IMR-90 (cell line): ENCODE measurements at regions not wholly inside any gene's neighbourhood (a gene's known extent, or its start where the extent isn't known, plus 50 kb on each side); places are given as distances from the start of the nearest gene placed in this dataset.

ENCODE experiments used
- ATAC-seq: fragments of 200-7000 bp; cut with Tn5 transposase; 2 replicates; pipeline ENCODE4 v1.9.1; 2020; ENCODE audit warnings: low read depth, mild to moderate bottlenecking, moderate library complexity
- BruUV-seq: library from RNA; stranded (reverse); fragments of 400-500 nt; replicated peaks from 2 replicates; lab custom pipeline; 2021; lab: Mats Ljungman, UMichigan
- CTCF ChIA-PET: fragments of 300-600 bp; formaldehyde crosslinking; extraction: SDS; loops from one replicate; lab custom pipeline; 2021; ENCODE audit warnings: antibody characterized with exemption; lab: Yijun Ruan, JAX
- POLR2A ChIA-PET: fragments of 300-600 bp; sonication (Branson Sonifier 250); formaldehyde crosslinking; loops from one replicate; lab custom pipeline; 2022; ENCODE audit warnings: antibody characterized with exemption; ENCODE audit not compliant: unreplicated experiment; lab: Charles Lee
- DNase-seq: peaks from one replicate; pipeline ENCODE4 v3.0.0; 2013
- H2AFZ ChIP-seq: replicated peaks from 2 replicates; pipeline ENCODE3; 2013; ENCODE audit warnings: low read length, mild to moderate bottlenecking; ENCODE audit not compliant: poor library complexity
- H2AK5ac ChIP-seq: 2 replicates; pipeline ENCODE4 v1.6.1; 2013; ENCODE audit warnings: low read depth, low read length, inconsistent platforms
- H2AK9ac ChIP-seq: replicated peaks from 2 replicates; pipeline ENCODE3; 2013; ENCODE audit warnings: mild to moderate bottlenecking, low read depth, low read length, moderate library complexity; ENCODE audit not compliant: poor library complexity
- H2BK120ac ChIP-seq: 2 replicates; pipeline ENCODE4 v1.6.1; 2013; ENCODE audit warnings: low read depth, low read length, inconsistent platforms
- H2BK15ac ChIP-seq: 3 replicates; pipeline ENCODE4 v1.6.1; 2013; ENCODE audit warnings: low read depth, low read length, inconsistent platforms
- H2BK20ac ChIP-seq: 2 replicates; pipeline ENCODE4 v1.6.1; 2013; ENCODE audit warnings: low read depth, mild to moderate bottlenecking, inconsistent platforms, low read length, moderate library complexity
- H2BK5ac ChIP-seq: 2 replicates; pipeline ENCODE4 v1.6.1; 2013; ENCODE audit warnings: mild to moderate bottlenecking, low read depth, low read length, inconsistent platforms; ENCODE audit not compliant: poor library complexity, severe bottlenecking
- H3K14ac ChIP-seq: replicated peaks from 2 replicates; pipeline ENCODE4 v1.6.1; 2013; ENCODE audit warnings: low read depth, low read length, inconsistent platforms
- H3K18ac ChIP-seq: 2 replicates; pipeline ENCODE4 v1.6.1; 2013; ENCODE audit warnings: low read depth, low read length, control low read depth
- H3K23ac ChIP-seq: 2 replicates; pipeline ENCODE4 v1.6.1; 2013; ENCODE audit warnings: low read depth, low read length, inconsistent platforms
- H3K27ac ChIP-seq: 2 replicates; pipeline ENCODE4 v1.5.1; 2013; ENCODE audit warnings: mild to moderate bottlenecking, control low read depth, low read length; ENCODE audit not compliant: insufficient read depth
- H3K27me3 ChIP-seq: 2 replicates; pipeline ENCODE4 v1.6.1; 2013; ENCODE audit warnings: low read length; ENCODE audit not compliant: control insufficient read depth, insufficient read depth
- H3K36me3 ChIP-seq: 2 replicates; pipeline ENCODE4 v1.6.1; 2013; ENCODE audit warnings: low read length, mixed read lengths; ENCODE audit not compliant: control insufficient read depth, insufficient read depth
- H3K4ac ChIP-seq: 2 replicates; pipeline ENCODE4 v1.6.1; 2013; ENCODE audit warnings: low read depth, low read length, inconsistent platforms
- H3K4me1 ChIP-seq: 2 replicates; pipeline ENCODE4 v1.6.1; 2013; ENCODE audit warnings: low read length, mixed read lengths; ENCODE audit not compliant: control insufficient read depth, insufficient read depth
- H3K4me2 ChIP-seq: 2 replicates; pipeline ENCODE4 v1.6.1; 2013; ENCODE audit warnings: low read depth, mild to moderate bottlenecking, control low read depth, low read length, moderate library complexity
- H3K4me3 ChIP-seq: 2 replicates; pipeline ENCODE4 v1.5.1; 2013; ENCODE audit warnings: low read depth, mild to moderate bottlenecking, control low read depth, low read length, moderate library complexity; ENCODE audit not compliant: insufficient read depth
- H3K56ac ChIP-seq: 2 replicates; pipeline ENCODE4 v1.6.1; 2013; ENCODE audit warnings: low read length, inconsistent platforms; ENCODE audit not compliant: insufficient read depth; ENCODE audit errors: extremely low read depth
- H3K79me1 ChIP-seq, 2 experiments: 2 replicates each; pipeline ENCODE4 v1.6.1; 2013; ENCODE audit warnings: low read length in 2 of 2, inconsistent platforms in 1 of 2, low read depth in 1 of 2
- H3K9ac ChIP-seq: 2 replicates; pipeline ENCODE4 v1.6.1; 2013; ENCODE audit warnings: low read depth, low read length, control low read depth
- H3K9me1 ChIP-seq: 2 replicates; pipeline ENCODE4 v1.6.1; 2013; ENCODE audit warnings: low read length, inconsistent platforms; ENCODE audit not compliant: insufficient read depth
- H3K9me3 ChIP-seq: 2 replicates; pipeline ENCODE4 v1.6.1; 2013; ENCODE audit warnings: low read length; ENCODE audit not compliant: control insufficient read depth, insufficient read depth
- H4K20me1 ChIP-seq: 2 replicates; pipeline ENCODE4 v1.6.1; 2013; ENCODE audit warnings: low read length, inconsistent platforms; ENCODE audit not compliant: insufficient read depth
- H4K5ac ChIP-seq: 2 replicates; pipeline ENCODE4 v1.6.1; 2013; ENCODE audit warnings: mild to moderate bottlenecking, low read depth, low read length, control low read depth
- H4K8ac ChIP-seq, 2 experiments: 2 replicates each; pipeline ENCODE4 v1.6.1; 2013; ENCODE audit warnings: low read depth in 2 of 2, low read length in 2 of 2, control low read depth in 1 of 2, inconsistent platforms in 1 of 2
- H4K91ac ChIP-seq: 2 replicates; pipeline ENCODE4 v1.6.1; 2013; ENCODE audit warnings: low read depth, low read length, inconsistent platforms; ENCODE audit not compliant: insufficient read depth
- POLR2A ChIP-seq: IDR thresholded peaks from 2 replicates; pipeline ENCODE4 v1.6.1; 2012; ENCODE audit warnings: mild to moderate bottlenecking, low read depth, low read length
- SMC3 ChIP-seq: fragments of 150-350 bp; IDR thresholded peaks from 2 replicates; pipeline ENCODE4 v1.6.1; 2016; ENCODE audit warnings: low read depth, mild to moderate bottlenecking, antibody characterized with exemption, low read length, moderate library complexity
- WGBS, 2 experiments: methylation state at CpG; one replicate each; pipeline versions ENCODE4 v1.1.5 to v1.1.7; 2013; ENCODE audit warnings: missing lambda C conversion rate in 2 of 2; ENCODE audit not compliant: insufficient read length in 1 of 2; ENCODE audit errors: extremely low coverage in 2 of 2; 5-methylcytosine and 5-hydroxymethylcytosine counted together
- dilution Hi-C: fragments of 300-500 bp; cut with HindIII; formaldehyde crosslinking; loops from one replicate; pipeline ENCODE4 v1.14.3; 2018; ENCODE audit warnings: low sequenced_read_pairs; ENCODE audit not compliant: unreplicated experiment
- in situ Hi-C: fragments of 300-500 bp; cut with MboI; formaldehyde crosslinking; loops from 3 replicates; pipeline ENCODE4 v1.14.3; 2019; ENCODE audit warnings: low sequenced_read_pairs, inconsistent platforms, mixed read lengths
- intact Hi-C: fragments of 100-400 bp; cut with micrococcal nuclease; formaldehyde crosslinking; loops from 2 replicates; pipeline ENCODE4 v1.10.0; 2022

DNA sequence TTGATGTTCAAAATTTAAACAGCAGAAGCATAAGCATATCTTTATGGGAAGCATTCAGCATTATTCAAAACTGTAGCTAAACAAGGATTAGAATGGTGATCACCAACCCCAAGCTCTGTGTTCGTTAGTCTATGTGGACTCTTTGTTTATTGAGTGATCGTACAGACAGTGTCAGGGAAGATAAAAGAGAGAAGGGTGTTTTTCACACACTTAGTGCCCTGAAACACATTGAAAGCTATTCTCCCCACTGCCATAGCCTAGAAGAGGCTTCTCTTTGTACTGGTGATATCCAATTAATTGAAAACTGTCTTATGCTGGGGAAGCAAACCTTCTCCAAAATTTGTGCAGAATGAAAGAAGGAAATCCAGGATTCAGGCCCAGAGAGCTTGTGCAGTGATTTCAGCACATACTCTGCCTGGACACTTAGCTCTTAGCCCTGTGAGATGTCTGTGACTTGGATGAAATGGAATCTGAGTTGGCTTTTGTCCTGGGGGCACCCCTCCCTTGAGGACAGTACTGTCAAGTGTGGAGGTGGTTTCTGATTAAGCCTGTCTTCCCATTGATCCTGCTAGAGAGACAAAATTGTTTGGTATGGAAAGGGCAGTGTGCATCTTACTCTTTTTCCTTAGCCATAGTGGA is 125.7 kb upstream of the MTHFD1L start:
- Histone ChIP-seq H3K4me1 (no peaks in the 10 kb centered on the region), H2BK120ac (no peak overlapping the region), H3K4ac (no peak overlapping the region), H4K8ac (no peak overlapping the region), H2BK20ac (no peak overlapping the region), H3K36me3 (no peaks in the 10 kb centered on the region), H3K4me3 (no peak overlapping the region), H2AK9ac (no peak overlapping the region), H2AK5ac (no peak overlapping the region), H3K9ac (no peak overlapping the region), H4K91ac (no peak overlapping the region), H3K56ac (no peak overlapping the region), H4K5ac (no peak overlapping the region), H3K27me3 (no peaks in the 10 kb centered on the region), H3K23ac (no peak overlapping the region), H3K79me1 (no peaks in the 10 kb centered on the region), H3K9me3 (no peaks in the 10 kb centered on the region), H2BK5ac (no peak overlapping the region), H3K4me2 (no peak overlapping the region), H3K27ac (no peak overlapping the region), H4K20me1 (no peaks in the 10 kb centered on the region), H2AFZ (no peak overlapping the region), H3K9me1 (no peaks in the 10 kb centered on the region), H2BK15ac (no peak overlapping the region), H3K18ac (no peak overlapping the region), H3K14ac (no peak overlapping the region)
- intact Hi-C loops: no loop called here
- ATAC-seq (no peak; the same call in 1 of the 2 replicates), DNase-seq (no peak)
- ChIA-PET CTCF (interaction anchor here (1.2 kb wide), 1 partner anchor 11 kb away, joined by 3 read pairs; no protein-coding TSS in a partner anchor), POLR2A (no interaction called here)
- no peak for TF ChIP-seq POLR2A
- no peak for TF ChIP-seq SMC3
- no CpG with 5 or more reads among the region's 2 CpGs for WGBS, 2 experiments
- in situ Hi-C loops: no loop called here
- dilution Hi-C loops: no loop called here
- no TSS peak for BruUV-seq
